Left lung (tissue), 4 donors: ENCODE measurements at regions not wholly inside any gene's neighbourhood (a gene's known extent, or its start where the extent isn't known, plus 50 kb on each side); places are given as distances from the start of the nearest gene placed in this dataset.

Source experiments
- ATAC-seq: fragments of 200-7000 bp; cut with Tn5 transposase; one replicate; pipeline ENCODE4 v1.9.1; 2020; ENCODE audit warnings: moderate library complexity
- DNase-seq, 4 donors: peaks; one replicate each; pipeline ENCODE4 v3.0.0-alpha.2; 2013 to 2020
- H3K27ac ChIP-seq, 2 donors: fragments of 200-600 bp; sonication (generic) in 1 of 2; one replicate each; pipeline versions ENCODE4 v1.5.0 to v1.8.0; 2020 to 2021
- H3K27me3 ChIP-seq, 2 donors: fragments of 200-600 bp; sonication (generic) in 1 of 2; one replicate each; pipeline versions ENCODE4 v1.5.0 to v1.8.0; 2020 to 2021
- H3K36me3 ChIP-seq, 2 donors: fragments of 200-600 bp; sonication (generic) in 1 of 2; one replicate each; pipeline versions ENCODE4 v1.5.0 to v1.8.0; 2020 to 2021
- H3K4me1 ChIP-seq, 2 donors: fragments of 200-600 bp; one replicate each; pipeline ENCODE4 v1.8.0; 2021
- H3K4me3 ChIP-seq, 2 donors: fragments of 200-600 bp; sonication (generic) in 1 of 2; one replicate each; pipeline versions ENCODE4 v1.5.0 to v1.8.0; 2020 to 2021; ENCODE audit warnings: mild to moderate bottlenecking in 1 of 2
- H3K9me3 ChIP-seq, 2 donors: fragments of 200-600 bp; sonication (generic) in 1 of 2; one replicate each; pipeline versions ENCODE4 v1.5.0 to v1.8.0; 2020 to 2021
- CTCF ChIP-seq, 2 donors: fragments of 200-600 bp; sonication (generic) in 1 of 2; IDR thresholded peaks; one replicate each; pipeline versions ENCODE4 v1.5.0 to v1.8.0; 2021; ENCODE audit warnings: antibody characterized with exemption in 2 of 2
- intact Hi-C, 2 donors: fragments of 100-400 bp; cut with DNase I; formaldehyde crosslinking; loops; one replicate each; pipeline versions ENCODE4 v1.11.2 to v1.14.2; 2022
- donor health status: DM: no; HTN: yes; CAD: no.
- donor health status: DM: no; HTN: no; CAD: no.

GRCh38 chr10:88182601-88182930 lies 319.1 kb downstream of the PTEN start:
- peaks cover 0 to 2% of the 10 kb centered on the region in 2 donors for H3K9me3 ChIP-seq
- H3K36me3 ChIP-seq, result no peaks in the 10 kb centered on the region
- H3K27me3 ChIP-seq, result no peaks in the 10 kb centered on the region
- intact Hi-C loops, result no loop called here
- no peak overlapping the region for H3K4me3 ChIP-seq
- no peak overlapping the region for H3K27ac ChIP-seq
- peaks cover 0 to 12% of the 10 kb centered on the region in 2 donors for H3K4me1 ChIP-seq
- no peak for DNase-seq
- no peak for TF ChIP-seq CTCF (IDR thresholded peaks at IDR 0.05)
- ATAC-seq, result peak; percentile 24

- intact Hi-C loops, result no loop called here
- Histone ChIP-seq H3K4me1 (peaks cover 0 to 12% of the 10 kb centered on the region in 2 donors), H3K27ac (no peak overlapping the region), H3K27me3 (no peaks in the 10 kb centered on the region), H3K4me3 (no peak overlapping the region), H3K9me3 (no peaks in the 10 kb centered on the region), H3K36me3 (no peaks in the 10 kb centered on the region)
- no peak for ATAC-seq
- no peak for DNase-seq
- TF ChIP-seq CTCF (IDR thresholded peaks at IDR 0.05), result no peak
Measured at GRCh38 chr10:88184543-88185297, 321.3 kb downstream of the PTEN start.

DNA sequence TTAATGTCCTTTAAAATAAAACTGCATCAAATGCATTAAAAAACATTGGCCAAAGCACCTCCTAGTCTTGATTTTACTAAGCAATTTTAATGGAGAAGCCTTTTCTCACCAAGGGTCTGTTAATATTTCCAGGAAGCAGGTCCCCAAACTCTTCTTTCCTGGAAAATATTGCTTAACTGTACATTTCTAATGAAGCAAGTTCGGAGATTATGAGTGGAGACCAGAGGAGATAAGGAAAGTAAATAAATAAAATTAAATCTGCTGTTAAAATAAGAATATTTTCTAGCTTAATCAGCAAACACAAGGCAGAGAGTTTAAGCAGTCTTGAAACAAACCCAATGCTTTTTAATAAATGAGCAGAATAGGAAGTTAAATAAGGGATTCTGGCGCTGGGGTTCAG lies 322.4 kb downstream of the PTEN start:
- intact Hi-C loops, result no loop called here
- Histone ChIP-seq H3K4me1 (peaks cover 0 to 12% of the 10 kb centered on the region in 2 donors), H3K9me3 (no peaks in the 10 kb centered on the region), H3K36me3 (no peaks in the 10 kb centered on the region), H3K27me3 (no peaks in the 10 kb centered on the region), H3K4me3 (no peak overlapping the region), H3K27ac (peak overlapping the region in 1 of 2 donors; percentile 17)
- TF ChIP-seq CTCF (IDR thresholded peaks at IDR 0.05), result no peak
- DNase-seq (no peak), ATAC-seq (no peak)

DNA sequence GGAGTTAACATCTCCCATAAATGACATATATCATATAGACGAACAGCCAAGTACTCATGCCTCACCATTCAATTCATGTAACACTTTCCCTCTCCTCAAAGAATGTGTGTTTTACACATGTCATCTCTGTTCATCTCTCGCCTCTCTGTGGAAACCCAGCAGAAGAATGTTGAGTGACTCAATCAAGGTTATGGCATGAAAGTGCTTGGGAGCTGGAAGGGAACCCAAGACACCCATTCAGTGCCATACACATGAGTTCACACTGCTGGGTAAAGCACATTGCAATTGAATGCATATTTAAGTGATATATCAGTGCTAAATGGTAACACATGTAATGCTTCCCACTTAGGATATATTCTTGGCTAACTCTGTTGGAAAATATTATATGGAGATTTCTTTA lies 322.9 kb downstream of the PTEN start:
- peaks cover 0 to 12% of the 10 kb centered on the region in 2 donors for H3K4me1 ChIP-seq

GRCh38 chr10:88187472-88187871 lies 324.0 kb downstream of the PTEN start:
- no peak for ATAC-seq
- Histone ChIP-seq H3K4me1 (peaks cover 0 to 5% of the 10 kb centered on the region in 2 donors), H3K4me3 (no peak overlapping the region), H3K36me3 (no peaks in the 10 kb centered on the region), H3K9me3 (no peaks in the 10 kb centered on the region), H3K27me3 (no peaks in the 10 kb centered on the region), H3K27ac (no peak overlapping the region)
- intact Hi-C loops, result no loop called here
- no peak for DNase-seq
- no peak for TF ChIP-seq CTCF (IDR thresholded peaks at IDR 0.05)

More for the DNA sequence above, 322.9 kb downstream of the PTEN start:
- ATAC-seq, result peak; percentile 32
- intact Hi-C loops, result no loop called here
- no peak for TF ChIP-seq CTCF (IDR thresholded peaks at IDR 0.05)
- DNase-seq, result no peak
- H3K27ac ChIP-seq, result peak overlapping the region in 1 of 2 donors; percentile 17
- no peaks in the 10 kb centered on the region for H3K27me3 ChIP-seq
- H3K36me3 ChIP-seq, result no peaks in the 10 kb centered on the region
- H3K4me3 ChIP-seq, result no peak overlapping the region
- no peaks in the 10 kb centered on the region for H3K9me3 ChIP-seq
